ENCODE measurements at regions not wholly inside any gene's neighbourhood (a gene's known extent, or its start where the extent isn't known, plus 50 kb on each side); places are given as distances from the start of the nearest gene placed in this dataset.
A peak's percentile ranks its signal among the peaks of the same experiment; 100 is the strongest.

DNA sequence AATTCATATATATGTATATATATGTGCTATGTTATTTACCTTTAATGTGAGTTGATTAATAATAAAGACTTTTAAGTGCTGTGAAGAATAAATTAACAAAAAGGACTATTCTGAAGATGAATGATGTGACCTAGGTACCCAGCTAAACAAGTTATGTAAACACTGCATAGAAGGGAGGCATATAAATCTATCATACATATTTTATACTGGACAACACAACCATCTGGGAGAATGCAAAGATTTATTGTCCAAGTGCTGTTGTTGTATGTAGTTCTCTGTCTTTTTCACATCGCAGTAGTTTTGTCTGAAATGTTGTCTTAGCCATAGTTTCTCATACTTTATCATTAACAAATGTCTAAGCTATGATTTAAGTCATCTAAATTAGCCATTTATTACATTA lies 337.6 kb downstream of the PCDH18 start (continued):
- TF ChIP-seq TCF4 (CRISPR knock-in tag; IDR thresholded peaks at IDR 0.05; ENCODE audit: borderline replicate concordance): no peak
- no peak for TF ChIP-seq BACH2 (CRISPR knock-in tag; IDR thresholded peaks at IDR 0.05; ENCODE audit: borderline replicate concordance)
- no peak for TF ChIP-seq ZNF8 (CRISPR knock-in tag; IDR thresholded peaks at IDR 0.05)
- no peak for TF ChIP-seq ZFP30 (CRISPR knock-in tag; IDR thresholded peaks at IDR 0.05)

DNA sequence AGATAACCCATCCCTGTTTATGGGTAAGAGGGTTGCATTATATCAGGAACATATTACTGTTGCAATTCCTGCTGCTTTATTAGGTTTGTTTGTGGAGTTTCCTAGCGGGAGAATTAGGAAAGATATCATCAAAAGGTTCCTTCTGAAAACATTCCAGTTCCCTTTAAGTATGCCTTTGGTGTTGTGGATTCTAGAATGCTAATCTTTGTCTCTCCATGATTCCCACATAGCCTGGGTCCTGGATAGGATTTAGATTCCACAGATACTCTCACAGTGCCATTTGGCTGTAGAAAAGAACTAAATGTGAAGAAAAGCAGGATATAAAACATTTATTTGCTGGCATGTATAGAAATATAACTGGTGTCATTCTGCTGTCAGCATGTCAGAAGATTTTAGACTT lies 338.7 kb downstream of the PCDH18 start:
- ATAC-seq: no peak
- TF ChIP-seq ZNF565 (CRISPR knock-in tag; conservative IDR thresholded peaks at IDR 0.05; ENCODE audit: low read depth) (no peak), ISL1 (CRISPR knock-in tag; IDR thresholded peaks at IDR 0.05) (no peak), OSR1 (CRISPR knock-in tag; IDR thresholded peaks at IDR 0.05) (no peak), ZFP30 (CRISPR knock-in tag; IDR thresholded peaks at IDR 0.05) (no peak), BACH2 (CRISPR knock-in tag; IDR thresholded peaks at IDR 0.05; ENCODE audit: borderline replicate concordance) (no peak), CSDC2 (CRISPR knock-in tag; IDR thresholded peaks at IDR 0.05) (no peak)
- TF ChIP-seq, protein P1, sequence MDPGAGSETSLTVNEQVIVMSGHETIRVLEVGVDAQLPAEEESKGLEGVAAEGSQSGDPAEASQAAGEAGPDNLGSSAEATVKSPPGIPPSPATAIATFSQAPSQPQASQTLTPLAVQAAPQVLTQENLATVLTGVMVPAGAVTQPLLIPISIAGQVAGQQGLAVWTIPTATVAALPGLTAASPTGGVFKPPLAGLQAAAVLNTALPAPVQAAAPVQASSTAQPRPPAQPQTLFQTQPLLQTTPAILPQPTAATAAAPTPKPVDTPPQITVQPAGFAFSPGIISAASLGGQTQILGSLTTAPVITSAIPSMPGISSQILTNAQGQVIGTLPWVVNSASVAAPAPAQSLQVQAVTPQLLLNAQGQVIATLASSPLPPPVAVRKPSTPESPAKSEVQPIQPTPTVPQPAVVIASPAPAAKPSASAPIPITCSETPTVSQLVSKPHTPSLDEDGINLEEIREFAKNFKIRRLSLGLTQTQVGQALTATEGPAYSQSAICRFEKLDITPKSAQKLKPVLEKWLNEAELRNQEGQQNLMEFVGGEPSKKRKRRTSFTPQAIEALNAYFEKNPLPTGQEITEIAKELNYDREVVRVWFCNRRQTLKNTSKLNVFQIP (CRISPR knock-in tag; IDR thresholded peaks at IDR 0.05; ENCODE audit: borderline replicate concordance, low read depth): no peak
- TF ChIP-seq, protein P2, sequence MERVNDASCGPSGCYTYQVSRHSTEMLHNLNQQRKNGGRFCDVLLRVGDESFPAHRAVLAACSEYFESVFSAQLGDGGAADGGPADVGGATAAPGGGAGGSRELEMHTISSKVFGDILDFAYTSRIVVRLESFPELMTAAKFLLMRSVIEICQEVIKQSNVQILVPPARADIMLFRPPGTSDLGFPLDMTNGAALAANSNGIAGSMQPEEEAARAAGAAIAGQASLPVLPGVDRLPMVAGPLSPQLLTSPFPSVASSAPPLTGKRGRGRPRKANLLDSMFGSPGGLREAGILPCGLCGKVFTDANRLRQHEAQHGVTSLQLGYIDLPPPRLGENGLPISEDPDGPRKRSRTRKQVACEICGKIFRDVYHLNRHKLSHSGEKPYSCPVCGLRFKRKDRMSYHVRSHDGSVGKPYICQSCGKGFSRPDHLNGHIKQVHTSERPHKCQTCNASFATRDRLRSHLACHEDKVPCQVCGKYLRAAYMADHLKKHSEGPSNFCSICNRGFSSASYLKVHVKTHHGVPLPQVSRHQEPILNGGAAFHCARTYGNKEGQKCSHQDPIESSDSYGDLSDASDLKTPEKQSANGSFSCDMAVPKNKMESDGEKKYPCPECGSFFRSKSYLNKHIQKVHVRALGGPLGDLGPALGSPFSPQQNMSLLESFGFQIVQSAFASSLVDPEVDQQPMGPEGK (CRISPR knock-in tag; IDR thresholded peaks at IDR 0.05; ENCODE audit: borderline replicate concordance): no peak
- TF ChIP-seq, protein P3, sequence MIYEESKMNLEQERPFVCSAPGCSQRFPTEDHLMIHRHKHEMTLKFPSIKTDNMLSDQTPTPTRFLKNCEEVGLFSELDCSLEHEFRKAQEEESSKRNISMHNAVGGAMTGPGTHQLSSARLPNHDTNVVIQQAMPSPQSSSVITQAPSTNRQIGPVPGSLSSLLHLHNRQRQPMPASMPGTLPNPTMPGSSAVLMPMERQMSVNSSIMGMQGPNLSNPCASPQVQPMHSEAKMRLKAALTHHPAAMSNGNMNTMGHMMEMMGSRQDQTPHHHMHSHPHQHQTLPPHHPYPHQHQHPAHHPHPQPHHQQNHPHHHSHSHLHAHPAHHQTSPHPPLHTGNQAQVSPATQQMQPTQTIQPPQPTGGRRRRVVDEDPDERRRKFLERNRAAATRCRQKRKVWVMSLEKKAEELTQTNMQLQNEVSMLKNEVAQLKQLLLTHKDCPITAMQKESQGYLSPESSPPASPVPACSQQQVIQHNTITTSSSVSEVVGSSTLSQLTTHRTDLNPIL (CRISPR knock-in tag; IDR thresholded peaks at IDR 0.05; ENCODE audit: low read depth): no peak

DNA sequence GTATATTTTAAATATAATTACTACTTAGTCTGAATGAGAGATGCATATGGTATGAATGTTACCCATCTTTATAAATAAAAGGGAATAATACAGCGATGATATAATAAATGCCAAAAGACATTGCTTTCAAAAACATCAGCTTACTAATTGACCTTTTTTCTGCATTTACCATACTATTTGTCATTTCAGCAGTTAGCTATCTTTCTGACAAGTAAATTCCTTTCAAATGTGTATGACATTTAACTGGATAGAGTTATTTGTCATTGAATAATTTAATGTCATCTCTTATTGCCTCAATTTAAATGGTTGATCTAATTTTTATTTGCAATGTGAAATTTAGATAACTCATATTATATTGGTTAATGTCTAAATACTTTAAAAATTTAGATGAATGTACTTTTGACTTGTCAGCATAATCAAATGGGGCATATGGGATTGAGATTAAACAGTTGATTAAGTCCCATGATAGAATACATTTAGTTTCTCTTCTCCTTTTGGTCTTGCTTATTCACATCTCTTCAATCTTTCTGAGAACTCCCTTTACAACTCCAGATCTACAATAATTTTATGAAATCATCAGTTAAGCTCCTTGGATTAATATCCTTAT lies 350.9 kb downstream of the PCDH18 start:
- no peak for ATAC-seq
- no peak for TF ChIP-seq PPARA (CRISPR knock-in tag; IDR thresholded peaks at IDR 0.05; ENCODE audit: borderline replicate concordance)
- TF ChIP-seq CSDC2 (CRISPR knock-in tag; IDR thresholded peaks at IDR 0.05): no peak
- TF ChIP-seq ZNF8 (CRISPR knock-in tag; IDR thresholded peaks at IDR 0.05): no peak
- peak; percentile 43; the same call in 1 of the 2 replicates for TF ChIP-seq ZC3H10 (CRISPR knock-in tag; IDR thresholded peaks at IDR 0.05)
- TF ChIP-seq ISL1 (CRISPR knock-in tag; IDR thresholded peaks at IDR 0.05): peak; percentile 62
- TF ChIP-seq, protein P1 (CRISPR knock-in tag; IDR thresholded peaks at IDR 0.05; ENCODE audit: borderline replicate concordance, low read depth): no peak

DNA sequence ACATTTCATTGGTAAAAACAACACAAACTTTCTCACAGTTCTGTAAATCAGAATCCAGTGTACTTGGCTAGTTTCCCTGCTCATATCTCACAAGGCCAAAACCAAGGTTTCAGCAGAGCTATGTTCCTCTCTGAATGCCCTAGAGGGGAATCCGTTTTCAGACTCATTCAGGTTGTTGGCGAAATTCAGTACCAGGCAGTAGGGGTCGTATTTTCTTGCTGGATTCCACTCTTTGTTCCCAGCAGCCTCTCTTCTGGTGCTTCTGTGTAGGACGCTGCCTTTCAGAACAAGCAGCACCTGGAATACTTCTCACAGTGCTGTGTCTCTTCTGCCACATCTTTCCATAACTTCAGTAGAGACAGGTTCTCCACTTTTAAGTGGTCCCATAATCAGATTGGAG lies 351.9 kb downstream of the PCDH18 start:
- no peak for ATAC-seq
- TF ChIP-seq ZNF70 (CRISPR knock-in tag; IDR thresholded peaks at IDR 0.05) (no peak), ESRRG (CRISPR knock-in tag; IDR thresholded peaks at IDR 0.05) (no peak)
- TF ChIP-seq, protein P2 (CRISPR knock-in tag; IDR thresholded peaks at IDR 0.05; ENCODE audit: borderline replicate concordance): no peak
- TF ChIP-seq, protein P3 (CRISPR knock-in tag; IDR thresholded peaks at IDR 0.05; ENCODE audit: low read depth): no peak
- TF ChIP-seq, protein P1 (CRISPR knock-in tag; IDR thresholded peaks at IDR 0.05; ENCODE audit: borderline replicate concordance, low read depth): no peak

All from SK-N-SH treated with all-trans-retinoic acid at 6 μM for 48 hours (cell line).